ENCODE measurements at regions not wholly inside any gene's neighbourhood (a gene's known extent, or its start where the extent isn't known, plus 50 kb on each side); places are given as distances from the start of the nearest gene placed in this dataset.

DNA sequence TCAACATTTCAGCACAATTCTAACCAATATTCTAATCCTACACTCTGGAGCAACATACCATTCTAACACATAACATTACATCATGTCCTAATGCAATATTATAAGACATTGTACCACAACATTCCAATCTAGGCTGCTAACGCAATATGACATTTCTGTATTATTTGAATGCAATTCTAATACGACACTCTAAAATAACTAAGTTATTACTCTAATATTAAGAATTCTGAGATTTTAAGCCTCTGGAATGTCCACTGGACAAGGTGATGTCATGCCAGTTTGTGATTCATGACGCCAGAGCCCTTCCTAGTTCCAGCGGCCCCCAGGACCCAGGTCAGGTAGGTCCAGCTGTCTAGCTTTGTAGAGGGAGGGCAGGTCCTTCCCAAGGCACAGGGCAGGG is 69.7 kb upstream of the SIRPA start:
- Histone ChIP-seq H3K36me3 (ENCODE audit: control insufficient read depth in 4 of 4, insufficient read depth in 4 of 4, low read length in 3 of 4) (no peaks in the 10 kb centered on the region), H3K9me3 (ENCODE audit: control extremely low read depth in 1 of 5, control insufficient read depth in 4 of 5, insufficient read depth in 2 of 5, low read depth in 1 of 5, low read length in 4 of 5) (peaks cover 0 to 21% (median 14%) of the 10 kb centered on the region in 5 experiments), H3K4me3 (ENCODE audit: control insufficient read depth in 1 of 7, extremely low read depth in 1 of 7, insufficient read depth in 4 of 7, low read depth in 2 of 7, low read length in 6 of 7) (no peak overlapping the region), H3K27ac (ENCODE audit: insufficient read depth in 1 of 2, low read depth in 1 of 2, low read length in 2 of 2, poor library complexity in 1 of 2, severe bottlenecking in 2 of 2) (no peak overlapping the region), H3K4me1 (ENCODE audit: control extremely low read depth in 1 of 4, control insufficient read depth in 4 of 4, insufficient read depth in 4 of 4, low read length in 3 of 4) (peaks cover 0 to 18% (median 0%) of the 10 kb centered on the region in 4 experiments), H3K27me3 (replicated peaks in 2 of 5; ENCODE audit: control insufficient read depth in 4 of 5, insufficient read depth in 5 of 5, low read length in 4 of 5) (no peaks in the 10 kb centered on the region)
- 100% methylated on average over 2 of the region's 4 CpGs for WGBS (ENCODE audit: insufficient coverage)
- no peak for DNase-seq
- POLR2A ChIA-PET: no interaction called here
- CTCF ChIA-PET: interaction anchor here (1.3 to 1.6 kb wide), 2 partner anchors 16 to 24 kb away, joined by 3 read pairs; no protein-coding TSS in a partner anchor

DNA sequence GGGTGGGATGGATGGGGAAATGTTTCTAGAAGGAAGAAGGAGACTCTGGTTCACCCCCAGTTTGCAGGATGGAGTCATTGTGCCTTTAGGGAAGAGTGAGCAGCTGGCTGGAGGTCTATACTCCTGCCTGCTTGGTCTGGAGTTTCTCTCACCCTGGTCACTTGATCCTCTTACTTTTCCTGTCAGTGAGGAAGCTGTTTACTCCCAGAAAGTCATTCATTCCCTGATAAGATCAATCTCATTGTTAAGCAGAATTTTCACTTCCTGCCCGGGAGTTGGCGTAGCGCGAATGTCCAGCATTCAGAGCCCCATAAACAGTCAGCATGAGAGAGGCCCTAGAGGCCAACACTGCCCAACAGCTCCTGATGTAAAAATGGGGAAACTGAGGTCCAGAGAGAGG is 70.4 kb upstream of the SIRPA start:
- ChIA-PET CTCF (interaction anchor here (1.3 to 1.6 kb wide), 2 partner anchors 15 to 23 kb away, joined by 3 read pairs; no protein-coding TSS in a partner anchor), POLR2A (no interaction called here)
- peaks cover 0 to 21% (median 14%) of the 10 kb centered on the region in 5 experiments for H3K9me3 ChIP-seq (ENCODE audit: control extremely low read depth in 1 of 5, control insufficient read depth in 4 of 5, insufficient read depth in 2 of 5, low read depth in 1 of 5, low read length in 4 of 5)
- 70% methylated on average over 4 of the region's 4 CpGs for WGBS (ENCODE audit: insufficient coverage)
- no peak overlapping the region for H3K27ac ChIP-seq (ENCODE audit: insufficient read depth in 1 of 2, low read depth in 1 of 2, low read length in 2 of 2, poor library complexity in 1 of 2, severe bottlenecking in 2 of 2)
- no peaks in the 10 kb centered on the region for H3K36me3 ChIP-seq (ENCODE audit: control insufficient read depth in 4 of 4, insufficient read depth in 4 of 4, low read length in 3 of 4)
- DNase-seq: no peak
- no peak overlapping the region for H3K4me3 ChIP-seq (ENCODE audit: control insufficient read depth in 1 of 7, extremely low read depth in 1 of 7, insufficient read depth in 4 of 7, low read depth in 2 of 7, low read length in 6 of 7)
- peaks cover 0 to 23% (median 1%) of the 10 kb centered on the region in 4 experiments for H3K4me1 ChIP-seq (ENCODE audit: control extremely low read depth in 1 of 4, control insufficient read depth in 4 of 4, insufficient read depth in 4 of 4, low read length in 3 of 4)
- no peaks in the 10 kb centered on the region for H3K27me3 ChIP-seq (replicated peaks in 2 of 5; ENCODE audit: control insufficient read depth in 4 of 5, insufficient read depth in 5 of 5, low read length in 4 of 5)

DNA sequence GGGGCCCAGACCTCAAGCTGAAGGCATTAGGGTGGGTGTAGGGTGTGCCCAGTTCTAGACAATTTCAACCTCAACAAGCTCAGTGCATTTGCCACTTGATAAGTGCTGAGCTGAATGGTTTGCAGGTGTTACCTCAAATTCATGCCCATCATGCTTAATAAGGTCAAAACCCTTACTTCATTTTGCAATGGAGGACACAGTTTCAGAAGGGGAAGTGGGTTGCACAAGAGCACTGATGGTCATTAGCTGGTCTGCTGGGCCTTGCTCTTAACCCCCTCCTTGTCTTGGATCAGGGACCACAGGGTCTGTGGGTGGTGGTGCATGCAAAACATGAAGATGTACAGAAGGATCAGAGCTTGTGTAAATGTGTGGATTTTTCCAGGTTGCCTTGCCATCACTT is 71.0 kb upstream of the SIRPA start:
- Histone ChIP-seq H3K9me3 (ENCODE audit: control extremely low read depth in 1 of 5, control insufficient read depth in 4 of 5, insufficient read depth in 2 of 5, low read depth in 1 of 5, low read length in 4 of 5) (peaks cover 0 to 21% (median 14%) of the 10 kb centered on the region in 5 experiments), H3K27me3 (replicated peaks in 2 of 5; ENCODE audit: control insufficient read depth in 4 of 5, insufficient read depth in 5 of 5, low read length in 4 of 5) (no peaks in the 10 kb centered on the region), H3K36me3 (ENCODE audit: control insufficient read depth in 4 of 4, insufficient read depth in 4 of 4, low read length in 3 of 4) (no peaks in the 10 kb centered on the region), H3K4me3 (ENCODE audit: control insufficient read depth in 1 of 7, extremely low read depth in 1 of 7, insufficient read depth in 4 of 7, low read depth in 2 of 7, low read length in 6 of 7) (no peak overlapping the region), H3K27ac (ENCODE audit: insufficient read depth in 1 of 2, low read depth in 1 of 2, low read length in 2 of 2, poor library complexity in 1 of 2, severe bottlenecking in 2 of 2) (no peak overlapping the region), H3K4me1 (ENCODE audit: control extremely low read depth in 1 of 4, control insufficient read depth in 4 of 4, insufficient read depth in 4 of 4, low read length in 3 of 4) (peaks cover 2 to 30% (median 3%) of the 10 kb centered on the region in 4 experiments)
- ChIA-PET POLR2A (no interaction called here), CTCF (no interaction called here)
- no peak for DNase-seq

DNA sequence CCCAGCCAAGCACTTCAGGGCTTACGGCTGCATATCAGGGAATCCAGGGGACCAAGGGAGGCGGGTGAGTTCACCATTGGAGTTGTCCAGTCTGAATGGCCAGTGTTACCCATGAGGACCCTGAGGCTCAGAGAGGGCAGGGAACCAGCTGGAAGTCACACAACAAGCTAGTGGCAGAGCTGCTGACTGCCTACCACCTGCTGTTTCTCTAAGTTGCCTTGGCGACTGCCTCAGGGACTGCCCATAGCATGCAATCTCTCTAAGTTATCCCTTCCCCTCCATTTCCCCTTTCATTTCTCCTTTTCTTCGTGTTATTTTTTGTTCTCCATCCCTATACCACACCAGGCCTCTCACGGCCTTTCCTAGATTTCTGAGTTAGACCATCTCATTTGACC is 71.8 kb upstream of the SIRPA start:
- no peak overlapping the region for H3K4me3 ChIP-seq (ENCODE audit: control insufficient read depth in 1 of 7, extremely low read depth in 1 of 7, insufficient read depth in 4 of 7, low read depth in 2 of 7, low read length in 6 of 7)
- POLR2A ChIA-PET: no interaction called here
- no peaks in the 10 kb centered on the region for H3K27me3 ChIP-seq (replicated peaks in 2 of 5; ENCODE audit: control insufficient read depth in 4 of 5, insufficient read depth in 5 of 5, low read length in 4 of 5)
- DNase-seq: no peak
- H3K4me1 ChIP-seq (ENCODE audit: control extremely low read depth in 1 of 4, control insufficient read depth in 4 of 4, insufficient read depth in 4 of 4, low read length in 3 of 4): peaks cover 4 to 37% (median 9%) of the 10 kb centered on the region in 4 experiments
- CTCF ChIA-PET: no interaction called here
- H3K36me3 ChIP-seq (ENCODE audit: control insufficient read depth in 4 of 4, insufficient read depth in 4 of 4, low read length in 3 of 4): no peaks in the 10 kb centered on the region
- WGBS (ENCODE audit: insufficient coverage): 81% methylated on average over 4 of the region's 5 CpGs
- H3K27ac ChIP-seq (ENCODE audit: insufficient read depth in 1 of 2, low read depth in 1 of 2, low read length in 2 of 2, poor library complexity in 1 of 2, severe bottlenecking in 2 of 2): no peak overlapping the region
- peaks cover 0 to 21% (median 14%) of the 10 kb centered on the region in 5 experiments for H3K9me3 ChIP-seq (ENCODE audit: control extremely low read depth in 1 of 5, control insufficient read depth in 4 of 5, insufficient read depth in 2 of 5, low read depth in 1 of 5, low read length in 4 of 5)

DNA sequence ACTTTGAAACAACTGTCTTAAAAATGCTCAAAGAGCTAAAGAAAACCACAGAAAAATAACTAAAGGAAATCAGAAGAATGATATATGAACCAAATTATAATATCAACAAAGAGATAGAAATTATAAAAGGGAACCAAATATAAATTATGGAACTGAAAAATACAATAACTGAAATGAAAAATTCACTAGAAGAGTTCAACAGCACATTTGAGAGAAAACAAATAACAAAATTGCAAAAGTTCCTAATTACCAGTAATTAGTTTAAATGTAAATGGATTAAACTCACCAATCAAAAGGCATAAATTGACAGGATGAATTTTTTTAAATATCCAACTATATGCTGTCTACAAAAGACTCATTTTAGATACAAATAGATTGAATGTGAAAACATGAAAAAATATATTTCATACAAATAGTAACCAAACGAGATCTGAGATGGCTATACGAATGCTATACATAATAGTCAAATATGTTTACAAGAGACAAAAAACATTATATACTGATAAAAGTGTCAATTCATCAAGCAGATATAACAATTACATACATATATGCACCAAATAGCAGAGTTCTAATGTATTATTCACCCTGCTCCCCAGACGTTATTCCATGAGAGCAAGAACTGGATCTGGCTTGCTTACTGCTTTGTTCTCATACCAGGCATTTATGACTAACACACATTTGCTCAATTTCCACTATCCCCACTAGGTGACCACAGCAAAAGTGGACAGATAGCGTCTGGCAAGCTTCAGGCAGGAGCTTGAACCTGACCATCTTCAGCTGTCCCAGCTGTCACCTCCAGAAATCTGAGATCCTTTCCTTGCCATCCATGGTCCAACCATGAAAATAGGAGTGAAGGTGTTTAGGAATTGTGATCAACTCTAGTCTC is 72.4 kb upstream of the SIRPA start:
- peaks cover 8 to 43% (median 11%) of the 10 kb centered on the region in 4 experiments for H3K4me1 ChIP-seq (ENCODE audit: control extremely low read depth in 1 of 4, control insufficient read depth in 4 of 4, insufficient read depth in 4 of 4, low read length in 3 of 4)
- CTCF ChIA-PET: interaction anchor here (1.0 to 2.8 kb wide), 3 partner anchors 12 to 46 kb away, joined by 4 to 7 read pairs (median 4); no protein-coding TSS in a partner anchor
- H3K27ac ChIP-seq (ENCODE audit: insufficient read depth in 1 of 2, low read depth in 1 of 2, low read length in 2 of 2, poor library complexity in 1 of 2, severe bottlenecking in 2 of 2): no peak overlapping the region
- no peaks in the 10 kb centered on the region for H3K27me3 ChIP-seq (replicated peaks in 2 of 5; ENCODE audit: control insufficient read depth in 4 of 5, insufficient read depth in 5 of 5, low read length in 4 of 5)
- peaks cover 0 to 21% (median 14%) of the 10 kb centered on the region in 5 experiments for H3K9me3 ChIP-seq (ENCODE audit: control extremely low read depth in 1 of 5, control insufficient read depth in 4 of 5, insufficient read depth in 2 of 5, low read depth in 1 of 5, low read length in 4 of 5)
- POLR2A ChIA-PET: no interaction called here
- no peak for DNase-seq
- no peak overlapping the region for H3K4me3 ChIP-seq (ENCODE audit: control insufficient read depth in 1 of 7, extremely low read depth in 1 of 7, insufficient read depth in 4 of 7, low read depth in 2 of 7, low read length in 6 of 7)
- H3K36me3 ChIP-seq (ENCODE audit: control insufficient read depth in 4 of 4, insufficient read depth in 4 of 4, low read length in 3 of 4): no peaks in the 10 kb centered on the region
- 100% methylated on average over 1 of the region's 4 CpGs for WGBS (ENCODE audit: insufficient coverage)

DNA sequence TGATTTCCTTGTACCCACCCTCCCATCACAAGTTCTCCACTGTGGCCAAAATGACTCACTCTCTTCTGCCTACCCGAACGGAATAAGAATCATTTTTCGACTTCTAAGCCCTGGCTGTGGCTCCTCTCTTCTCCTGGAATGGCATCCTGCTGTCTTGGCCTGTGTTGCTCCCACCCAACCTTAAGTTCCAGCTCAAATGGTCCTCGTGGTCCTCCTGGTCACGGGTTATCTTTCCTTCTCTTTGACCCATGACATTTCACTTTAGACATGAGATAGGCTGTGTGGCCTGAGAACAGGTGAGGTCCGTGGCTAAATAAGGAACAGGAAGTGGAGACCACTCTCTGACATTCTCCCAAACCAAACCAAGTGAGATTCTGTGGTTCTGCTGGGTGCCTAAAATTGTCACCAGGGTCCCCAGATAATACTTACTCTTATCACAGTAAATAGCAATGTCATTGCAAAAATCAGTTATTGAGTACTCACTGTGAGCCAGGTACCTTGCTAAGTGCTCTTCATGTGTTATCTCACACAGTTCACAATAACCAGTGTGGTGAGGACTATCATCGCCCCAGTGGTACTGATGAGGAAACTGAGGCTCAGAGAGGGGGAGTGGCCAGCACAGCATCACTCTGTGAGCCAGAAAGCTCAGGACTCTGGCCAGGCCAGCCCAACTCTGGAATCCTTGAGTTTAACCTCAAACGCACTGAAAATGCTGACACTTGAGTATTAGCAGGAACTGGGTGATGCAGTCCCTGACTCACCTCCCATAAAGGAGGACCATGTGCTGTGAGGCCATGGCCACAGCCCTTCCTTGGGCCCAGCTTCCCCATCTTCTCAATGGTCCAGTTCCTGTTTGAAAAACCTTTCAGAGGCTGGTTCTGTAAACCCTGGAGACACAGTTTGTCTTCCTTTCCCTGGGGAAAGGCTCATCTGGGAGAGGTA is 74.8 kb upstream of the SIRPA start:
- ChIA-PET POLR2A (no interaction called here), CTCF (interaction anchor here (1.0 to 2.8 kb wide), 2 partner anchors 10 to 12 kb away, joined by 3 to 7 read pairs; no protein-coding TSS in a partner anchor)
- Histone ChIP-seq H3K27me3 (replicated peaks in 2 of 5; ENCODE audit: control insufficient read depth in 4 of 5, insufficient read depth in 5 of 5, low read length in 4 of 5) (no peaks in the 10 kb centered on the region), H3K27ac (ENCODE audit: insufficient read depth in 1 of 2, low read depth in 1 of 2, low read length in 2 of 2, poor library complexity in 1 of 2, severe bottlenecking in 2 of 2) (no peak overlapping the region), H3K4me3 (ENCODE audit: control insufficient read depth in 1 of 7, extremely low read depth in 1 of 7, insufficient read depth in 4 of 7, low read depth in 2 of 7, low read length in 6 of 7) (no peak overlapping the region), H3K4me1 (ENCODE audit: control extremely low read depth in 1 of 4, control insufficient read depth in 4 of 4, insufficient read depth in 4 of 4, low read length in 3 of 4) (peaks cover 10 to 61% (median 11%) of the 10 kb centered on the region in 4 experiments), H3K36me3 (ENCODE audit: control insufficient read depth in 4 of 4, insufficient read depth in 4 of 4, low read length in 3 of 4) (no peaks in the 10 kb centered on the region), H3K9me3 (ENCODE audit: control extremely low read depth in 1 of 5, control insufficient read depth in 4 of 5, insufficient read depth in 2 of 5, low read depth in 1 of 5, low read length in 4 of 5) (peaks cover 0 to 21% (median 14%) of the 10 kb centered on the region in 5 experiments)
- DNase-seq: no peak
- WGBS (ENCODE audit: insufficient coverage): 89% methylated on average over 6 of the region's 8 CpGs
